Astrocyte (in vitro differentiated cells and primary cell): ENCODE measurements at regions not wholly inside any gene's neighbourhood (a gene's known extent, or its start where the extent isn't known, plus 50 kb on each side); places are given as distances from the start of the nearest gene placed in this dataset.

ENCODE experiments used
- DNase-seq: peaks from one replicate; pipeline ENCODE4 v3.0.0-alpha.2; 2010; ENCODE audit warnings: low read depth
- FAIRE-seq: peaks from 2 replicates; lab custom pipeline; 2011; peaks lifted over from hg19 to GRCh38; lab: Jason Lieb, UNC
- H2AFZ ChIP-seq: 2 replicates; pipeline ENCODE4 v1.6.0; 2012; ENCODE audit warnings: low read depth, low read length, inconsistent platforms
- H3K27ac ChIP-seq: 2 replicates; pipeline ENCODE4 v1.5.1; 2011; ENCODE audit warnings: low read depth, low read length, inconsistent platforms
- H3K27me3 ChIP-seq: 2 replicates; pipeline ENCODE4 v1.6.0; 2011; ENCODE audit warnings: low read length, inconsistent platforms; ENCODE audit not compliant: insufficient read depth
- H3K36me3 ChIP-seq: 2 replicates; pipeline ENCODE4 v1.5.1; 2011; ENCODE audit warnings: low read length, inconsistent platforms; ENCODE audit not compliant: insufficient read depth
- H3K4me1 ChIP-seq: 2 replicates; pipeline ENCODE4 v1.5.1; 2011; ENCODE audit warnings: low read length, inconsistent platforms; ENCODE audit not compliant: insufficient read depth
- H3K4me2 ChIP-seq: 2 replicates; pipeline ENCODE4 v1.6.0; 2012; ENCODE audit warnings: low read length, inconsistent platforms
- H3K4me3 ChIP-seq: 2 replicates; pipeline ENCODE4 v1.5.1; 2011; ENCODE audit warnings: low read depth, mild to moderate bottlenecking, low read length, inconsistent platforms; ENCODE audit not compliant: insufficient read depth
- H3K79me2 ChIP-seq: 2 replicates; pipeline ENCODE4 v1.6.0; 2012; ENCODE audit warnings: mild to moderate bottlenecking, low read length, inconsistent platforms; ENCODE audit not compliant: insufficient read depth
- H3K9ac ChIP-seq: 2 replicates; pipeline ENCODE4 v1.6.0; 2012; ENCODE audit warnings: mild to moderate bottlenecking, low read length, inconsistent platforms
- H3K9me3 ChIP-seq: 2 replicates; pipeline ENCODE4 v1.5.1; 2012; ENCODE audit warnings: low read depth, mild to moderate bottlenecking, low read length, inconsistent platforms; ENCODE audit not compliant: insufficient read depth
- H4K20me1 ChIP-seq: 2 replicates; pipeline ENCODE4 v1.6.0; 2012; ENCODE audit warnings: low read length, inconsistent platforms; ENCODE audit not compliant: insufficient read depth
- H3K27ac Mint-ChIP-seq: one replicate; pipeline ENCODE4 v1.8.0; 2021; ENCODE audit warnings: mild to moderate bottlenecking, mixed read lengths; ENCODE audit not compliant: unreplicated experiment
- H3K27me3 Mint-ChIP-seq: one replicate; pipeline ENCODE4 v1.8.0; 2021; ENCODE audit warnings: low read depth, mixed read lengths; ENCODE audit not compliant: unreplicated experiment
- H3K36me3 Mint-ChIP-seq: one replicate; pipeline ENCODE4 v1.8.0; 2021; ENCODE audit warnings: low read depth, mixed read lengths; ENCODE audit not compliant: unreplicated experiment
- H3K4me1 Mint-ChIP-seq: one replicate; pipeline ENCODE4 v1.8.0; 2021; ENCODE audit warnings: low read depth, mixed read lengths; ENCODE audit not compliant: unreplicated experiment
- H3K4me3 Mint-ChIP-seq: one replicate; pipeline ENCODE4 v1.8.0; 2021; ENCODE audit warnings: mild to moderate bottlenecking, moderate library complexity, mixed read lengths; ENCODE audit not compliant: unreplicated experiment
- H3K9me3 Mint-ChIP-seq: one replicate; pipeline ENCODE4 v1.8.0; 2021; ENCODE audit warnings: mild to moderate bottlenecking, mixed read lengths; ENCODE audit not compliant: unreplicated experiment
- EZH2 ChIP-seq: IDR thresholded peaks from 2 replicates; pipeline ENCODE4 v1.6.1; 2012; ENCODE audit warnings: mild to moderate bottlenecking, low read length, inconsistent platforms; ENCODE audit not compliant: insufficient read depth
- TF ChIP-seq, protein P1 (sequence below): IDR thresholded peaks from 2 replicates; pipeline ENCODE4 v1.5.1; 2011; ENCODE audit warnings: low read depth, mild to moderate bottlenecking, inconsistent platforms, low read length, moderate library complexity; ENCODE audit not compliant: insufficient read depth

- Mint-ChIP-seq H3K36me3 (no peaks in the 10 kb centered on the region), H3K27ac (no peak overlapping the region), H3K9me3 (no peaks in the 10 kb centered on the region), H3K4me3 (no peak overlapping the region), H3K4me1 (peaks cover 5% of the 10 kb centered on the region), H3K27me3 (peaks cover 39% of the 10 kb centered on the region)
- TF ChIP-seq EZH2 = no peak
- TF ChIP-seq, protein P1, sequence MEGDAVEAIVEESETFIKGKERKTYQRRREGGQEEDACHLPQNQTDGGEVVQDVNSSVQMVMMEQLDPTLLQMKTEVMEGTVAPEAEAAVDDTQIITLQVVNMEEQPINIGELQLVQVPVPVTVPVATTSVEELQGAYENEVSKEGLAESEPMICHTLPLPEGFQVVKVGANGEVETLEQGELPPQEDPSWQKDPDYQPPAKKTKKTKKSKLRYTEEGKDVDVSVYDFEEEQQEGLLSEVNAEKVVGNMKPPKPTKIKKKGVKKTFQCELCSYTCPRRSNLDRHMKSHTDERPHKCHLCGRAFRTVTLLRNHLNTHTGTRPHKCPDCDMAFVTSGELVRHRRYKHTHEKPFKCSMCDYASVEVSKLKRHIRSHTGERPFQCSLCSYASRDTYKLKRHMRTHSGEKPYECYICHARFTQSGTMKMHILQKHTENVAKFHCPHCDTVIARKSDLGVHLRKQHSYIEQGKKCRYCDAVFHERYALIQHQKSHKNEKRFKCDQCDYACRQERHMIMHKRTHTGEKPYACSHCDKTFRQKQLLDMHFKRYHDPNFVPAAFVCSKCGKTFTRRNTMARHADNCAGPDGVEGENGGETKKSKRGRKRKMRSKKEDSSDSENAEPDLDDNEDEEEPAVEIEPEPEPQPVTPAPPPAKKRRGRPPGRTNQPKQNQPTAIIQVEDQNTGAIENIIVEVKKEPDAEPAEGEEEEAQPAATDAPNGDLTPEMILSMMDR = no peak
- H3K4me2 ChIP-seq = no peak overlapping the region
- no peak overlapping the region for H3K27ac ChIP-seq
- no peak overlapping the region for H3K9ac ChIP-seq
- no peaks in the 10 kb centered on the region for H3K79me2 ChIP-seq
- no peak overlapping the region for H2AFZ ChIP-seq
- H4K20me1 ChIP-seq = no peaks in the 10 kb centered on the region
- H3K9me3 ChIP-seq = no peaks in the 10 kb centered on the region
- DNase-seq (no peak), FAIRE-seq (no peak)
- H3K4me3 ChIP-seq = no peak overlapping the region
- H3K4me1 ChIP-seq = no peaks in the 10 kb centered on the region
- no peaks in the 10 kb centered on the region for H3K36me3 ChIP-seq
- peaks cover 2% of the 10 kb centered on the region for H3K27me3 ChIP-seq
Observed at GRCh38 chr2:21267232-21267835, 143.6 kb downstream of the TDRD15 start.

- no peak for FAIRE-seq
- Histone ChIP-seq H3K27ac (no peak overlapping the region), H3K36me3 (no peaks in the 10 kb centered on the region), H3K4me3 (no peak overlapping the region), H3K4me2 (no peak overlapping the region), H3K9me3 (no peaks in the 10 kb centered on the region), H3K27me3 (peaks cover 2% of the 10 kb centered on the region), H4K20me1 (no peaks in the 10 kb centered on the region), H2AFZ (no peak overlapping the region), H3K9ac (no peak overlapping the region), H3K4me1 (no peaks in the 10 kb centered on the region), H3K79me2 (no peaks in the 10 kb centered on the region)
- TF ChIP-seq, protein P1 = no peak
- no peak for TF ChIP-seq EZH2
- Mint-ChIP-seq H3K4me1 (peaks cover 5% of the 10 kb centered on the region), H3K9me3 (no peaks in the 10 kb centered on the region), H3K4me3 (no peak overlapping the region), H3K27ac (no peak overlapping the region), H3K27me3 (peaks cover 38% of the 10 kb centered on the region), H3K36me3 (no peaks in the 10 kb centered on the region)
- no peak for DNase-seq
Observed at GRCh38 chr2:21268197-21268877, 144.6 kb downstream of the TDRD15 start.

DNA sequence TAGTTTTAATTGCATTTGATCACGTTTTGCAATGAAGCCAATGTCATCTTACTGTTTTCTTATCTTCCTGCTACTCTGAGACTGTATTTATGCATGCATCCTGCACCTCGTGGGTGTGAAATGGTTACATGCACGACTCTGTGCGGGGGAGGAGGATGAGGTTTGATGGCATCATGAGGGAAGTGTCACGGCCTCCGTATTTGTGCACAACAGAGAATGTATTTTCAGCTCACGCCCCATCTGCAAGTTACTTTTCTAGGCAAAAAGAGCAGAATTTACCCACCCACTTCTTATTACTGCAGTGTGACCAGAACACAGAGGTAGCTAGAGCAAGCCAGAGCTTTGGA, 145.1 kb downstream of the TDRD15 start:
- Mint-ChIP-seq H3K9me3 (no peaks in the 10 kb centered on the region), H3K27ac (no peak overlapping the region), H3K4me1 (peaks cover 5% of the 10 kb centered on the region), H3K4me3 (no peak overlapping the region), H3K27me3 (peaks cover 40% of the 10 kb centered on the region), H3K36me3 (no peaks in the 10 kb centered on the region)
- Histone ChIP-seq H3K36me3 (no peaks in the 10 kb centered on the region), H3K27me3 (peaks cover 2% of the 10 kb centered on the region), H2AFZ (no peak overlapping the region), H3K4me1 (no peaks in the 10 kb centered on the region), H4K20me1 (no peaks in the 10 kb centered on the region), H3K9ac (no peak overlapping the region), H3K4me2 (no peak overlapping the region), H3K9me3 (no peaks in the 10 kb centered on the region), H3K27ac (no peak overlapping the region), H3K4me3 (no peak overlapping the region), H3K79me2 (no peaks in the 10 kb centered on the region)
- TF ChIP-seq, protein P1 = no peak
- TF ChIP-seq EZH2 = no peak
- no peak for DNase-seq
- no peak for FAIRE-seq
